GM18873 (cell line): ENCODE measurements at regions not wholly inside any gene's neighbourhood (a gene's known extent, or its start where the extent isn't known, plus 50 kb on each side); places are given as distances from the start of the nearest gene placed in this dataset.

ENCODE experiments used
- ATAC-seq: cut with Tn5 transposase; IDR thresholded peaks from one replicate; pipeline ENCODE4 v1.9.1; 2021; ENCODE audit warnings: mild to moderate bottlenecking, moderate library complexity, moderate number of reproducible peaks; ENCODE audit not compliant: unreplicated experiment, low FRiP score

GRCh38 chr3:66740260-66740659 is 239.4 kb upstream of the LRIG1 start:
- ATAC-seq = no peak

GRCh38 chr3:66744521-66744920 is 243.7 kb upstream of the LRIG1 start:
- no peak for ATAC-seq

- ATAC-seq = no peak
Observed at GRCh38 chr3:66744986-66745385, 244.2 kb upstream of the LRIG1 start.

GRCh38 chr3:66747261-66747660 is 246.4 kb upstream of the LRIG1 start:
- no peak for ATAC-seq

GRCh38 chr3:66747696-66748095 is 246.9 kb upstream of the LRIG1 start:
- no peak for ATAC-seq

- ATAC-seq = no peak
Observed at GRCh38 chr3:66748175-66748876, 247.5 kb upstream of the LRIG1 start.

GRCh38 chr3:66751842-66752241 is 246.3 kb upstream of the KBTBD8 start:
- ATAC-seq = no peak

GRCh38 chr3:66753670-66754069 is 244.4 kb upstream of the KBTBD8 start:
- no peak for ATAC-seq

GRCh38 chr3:66754613-66755012 is 243.5 kb upstream of the KBTBD8 start:
- no peak for ATAC-seq

GRCh38 chr3:66755924-66756323 is 242.2 kb upstream of the KBTBD8 start:
- ATAC-seq = no peak

- ATAC-seq = no peak
Observed at GRCh38 chr3:66756468-66757036, 241.6 kb upstream of the KBTBD8 start.

- ATAC-seq = no peak
Observed at GRCh38 chr3:66761093-66761780, 236.9 kb upstream of the KBTBD8 start.

- no peak for ATAC-seq
Observed at GRCh38 chr3:66762916-66763693, 235.0 kb upstream of the KBTBD8 start.

GRCh38 chr3:66778107-66778506 is 220.0 kb upstream of the KBTBD8 start:
- ATAC-seq = no peak

- ATAC-seq = no peak
Observed at GRCh38 chr3:66778777-66779176, 219.3 kb upstream of the KBTBD8 start.

- no peak for ATAC-seq
Observed at GRCh38 chr3:66785191-66785909, 212.8 kb upstream of the KBTBD8 start.

GRCh38 chr3:66789580-66790237 is 208.4 kb upstream of the KBTBD8 start:
- no peak for ATAC-seq

- no peak for ATAC-seq
Observed at GRCh38 chr3:66792086-66792485, 206.0 kb upstream of the KBTBD8 start.

GRCh38 chr3:66795365-66795764 is 202.7 kb upstream of the KBTBD8 start:
- no peak for ATAC-seq

GRCh38 chr3:66796343-66796742 is 201.8 kb upstream of the KBTBD8 start:
- no peak for ATAC-seq
